Keratinocyte (primary cell): ENCODE measurements at regions not wholly inside any gene's neighbourhood (a gene's known extent, or its start where the extent isn't known, plus 50 kb on each side); places are given as distances from the start of the nearest gene placed in this dataset.

Source experiments
- DNase-seq: peaks from one replicate; pipeline ENCODE4 v3.0.0-alpha.2; 2011; ENCODE audit warnings: low read depth, missing footprints, low spot score
- FAIRE-seq: peaks from 2 replicates; lab custom pipeline; 2011; peaks lifted over from hg19 to GRCh38; lab: Jason Lieb, UNC
- H2AFZ ChIP-seq: 2 replicates; pipeline ENCODE4 v1.6.0; 2012; ENCODE audit warnings: low read length, control low read depth, inconsistent platforms; ENCODE audit not compliant: control insufficient read depth
- H3K27ac ChIP-seq: 2 replicates; pipeline ENCODE4 v1.5.1; 2011; ENCODE audit warnings: low read length; ENCODE audit not compliant: control insufficient read depth, insufficient read depth
- H3K27me3 ChIP-seq: 3 replicates; pipeline ENCODE4 v1.6.0; 2011; ENCODE audit warnings: low read length; ENCODE audit not compliant: control insufficient read depth, insufficient read depth; ENCODE audit errors: extremely low read depth
- H3K36me3 ChIP-seq, 2 experiments: 2 replicates in 1 of 2; 3 replicates in 1 of 2; pipeline ENCODE4 v1.5.1; 2011; ENCODE audit warnings: low read length in 2 of 2, mild to moderate bottlenecking in 1 of 2; ENCODE audit not compliant: control insufficient read depth in 2 of 2, insufficient read depth in 2 of 2; ENCODE audit errors: extremely low read depth in 1 of 2
- H3K4me1 ChIP-seq: 3 replicates; pipeline ENCODE4 v1.5.1; 2011; ENCODE audit warnings: low read length; ENCODE audit not compliant: control insufficient read depth, insufficient read depth; ENCODE audit errors: extremely low read depth
- H3K4me2 ChIP-seq: 3 replicates; pipeline ENCODE4 v1.6.0; 2011; ENCODE audit warnings: low read depth, low read length; ENCODE audit not compliant: control insufficient read depth, insufficient read depth; ENCODE audit errors: extremely low read depth
- H3K4me3 ChIP-seq, 3 experiments: fragments of 200-600 bp in 1 of 3; sonication (generic) in 1 of 3; 2 replicates in 2 of 3; 3 replicates in 1 of 3; pipeline ENCODE4 v1.5.1; 2011 to 2016; ENCODE audit warnings: low read length in 3 of 3, mild to moderate bottlenecking in 3 of 3, control low read depth in 2 of 3, inconsistent platforms in 1 of 3, low read depth in 1 of 3, mixed read lengths in 1 of 3, mixed run types in 1 of 3, moderate library complexity in 1 of 3; ENCODE audit not compliant: control insufficient read depth in 2 of 3, insufficient read depth in 2 of 3; ENCODE audit errors: extremely low read depth in 1 of 3
- H3K79me2 ChIP-seq: 2 replicates; pipeline ENCODE4 v1.6.0; 2012; ENCODE audit warnings: low read length; ENCODE audit not compliant: control insufficient read depth, insufficient read depth
- H3K9ac ChIP-seq: 3 replicates; pipeline ENCODE4 v1.6.0; 2011; ENCODE audit warnings: low read length; ENCODE audit not compliant: control insufficient read depth, insufficient read depth; ENCODE audit errors: extremely low read depth
- H3K9me1 ChIP-seq: 3 replicates; pipeline ENCODE4 v1.6.0; 2011; ENCODE audit warnings: low read length; ENCODE audit not compliant: control insufficient read depth, insufficient read depth; ENCODE audit errors: extremely low read depth
- H3K9me3 ChIP-seq: 2 replicates; pipeline ENCODE4 v1.5.1; 2012; ENCODE audit warnings: low read depth, low read length; ENCODE audit not compliant: control insufficient read depth
- H4K20me1 ChIP-seq: 3 replicates; pipeline ENCODE4 v1.6.0; 2011; ENCODE audit warnings: low read length; ENCODE audit not compliant: control insufficient read depth, insufficient read depth; ENCODE audit errors: extremely low read depth
- EZH2 ChIP-seq: IDR thresholded peaks from one replicate; pipeline ENCODE4 v1.6.1; 2012; ENCODE audit warnings: inconsistent platforms, mild to moderate bottlenecking, low read length, moderate library complexity
- dilution Hi-C: fragments of 300-500 bp; cut with MboI; formaldehyde crosslinking; loops from one replicate; pipeline ENCODE4 v1.7.0; 2020; ENCODE audit warnings: low sequenced_read_pairs; ENCODE audit not compliant: extremely low pct_ligation_motif_present
- TF ChIP-seq, protein P1 (sequence below), 3 experiments: IDR thresholded peaks in 1 of 3; conservative IDR thresholded peaks in 1 of 3; optimal IDR thresholded peaks in 1 of 3; 2 replicates in 2 of 3; 3 replicates in 1 of 3; pipeline versions ENCODE3 to v1.5.1; 2011; ENCODE audit warnings: low read length in 3 of 3, mild to moderate bottlenecking in 3 of 3, moderate library complexity in 2 of 3, control low read depth in 1 of 3, inconsistent platforms in 1 of 3; ENCODE audit not compliant: insufficient read depth in 2 of 3; ENCODE audit errors: extremely low read depth in 1 of 3

DNA sequence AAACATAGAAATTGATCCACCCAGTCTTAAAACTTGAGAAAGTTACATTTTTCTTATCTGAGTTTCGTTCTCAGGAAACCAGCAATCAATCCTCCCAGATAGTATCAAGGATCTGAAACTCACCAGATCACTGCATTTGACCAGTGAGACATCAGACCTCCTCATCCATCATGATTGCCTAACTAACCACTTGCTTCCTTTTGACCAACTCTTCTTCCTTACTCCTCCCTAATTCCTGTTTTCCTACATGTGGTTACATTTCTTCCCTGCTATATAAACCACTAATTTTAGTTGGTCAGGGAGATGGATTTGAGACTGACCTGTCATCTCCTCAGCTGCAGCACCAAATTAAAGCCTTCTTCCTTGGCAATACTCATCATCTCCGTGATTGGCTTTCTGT lies 357.1 kb upstream of the POU3F2 start:
- Histone ChIP-seq H3K4me1 (no peaks in the 10 kb centered on the region), H2AFZ (no peak overlapping the region), H3K4me2 (no peak overlapping the region), H3K36me3 (no peaks in the 10 kb centered on the region), H3K9me1 (no peaks in the 10 kb centered on the region), H3K79me2 (no peaks in the 10 kb centered on the region), H3K4me3 (no peak overlapping the region), H3K9ac (no peak overlapping the region), H4K20me1 (no peaks in the 10 kb centered on the region), H3K27ac (no peak overlapping the region), H3K27me3 (no peaks in the 10 kb centered on the region), H3K9me3 (no peaks in the 10 kb centered on the region)
- DNase-seq, result no peak
- TF ChIP-seq EZH2, result no peak
- TF ChIP-seq, protein P1, sequence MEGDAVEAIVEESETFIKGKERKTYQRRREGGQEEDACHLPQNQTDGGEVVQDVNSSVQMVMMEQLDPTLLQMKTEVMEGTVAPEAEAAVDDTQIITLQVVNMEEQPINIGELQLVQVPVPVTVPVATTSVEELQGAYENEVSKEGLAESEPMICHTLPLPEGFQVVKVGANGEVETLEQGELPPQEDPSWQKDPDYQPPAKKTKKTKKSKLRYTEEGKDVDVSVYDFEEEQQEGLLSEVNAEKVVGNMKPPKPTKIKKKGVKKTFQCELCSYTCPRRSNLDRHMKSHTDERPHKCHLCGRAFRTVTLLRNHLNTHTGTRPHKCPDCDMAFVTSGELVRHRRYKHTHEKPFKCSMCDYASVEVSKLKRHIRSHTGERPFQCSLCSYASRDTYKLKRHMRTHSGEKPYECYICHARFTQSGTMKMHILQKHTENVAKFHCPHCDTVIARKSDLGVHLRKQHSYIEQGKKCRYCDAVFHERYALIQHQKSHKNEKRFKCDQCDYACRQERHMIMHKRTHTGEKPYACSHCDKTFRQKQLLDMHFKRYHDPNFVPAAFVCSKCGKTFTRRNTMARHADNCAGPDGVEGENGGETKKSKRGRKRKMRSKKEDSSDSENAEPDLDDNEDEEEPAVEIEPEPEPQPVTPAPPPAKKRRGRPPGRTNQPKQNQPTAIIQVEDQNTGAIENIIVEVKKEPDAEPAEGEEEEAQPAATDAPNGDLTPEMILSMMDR (optimal IDR thresholded peaks at IDR 0.05 in 1 of 3, IDR thresholded peaks at IDR 0.05 in 1 of 3, conservative IDR thresholded peaks at IDR 0.05 in 1 of 3; ENCODE audit: extremely low read depth in 1 of 3, insufficient read depth in 2 of 3, low read length in 3 of 3), result no peak
- dilution Hi-C loops, result no loop called here
- no peak for FAIRE-seq

DNA sequence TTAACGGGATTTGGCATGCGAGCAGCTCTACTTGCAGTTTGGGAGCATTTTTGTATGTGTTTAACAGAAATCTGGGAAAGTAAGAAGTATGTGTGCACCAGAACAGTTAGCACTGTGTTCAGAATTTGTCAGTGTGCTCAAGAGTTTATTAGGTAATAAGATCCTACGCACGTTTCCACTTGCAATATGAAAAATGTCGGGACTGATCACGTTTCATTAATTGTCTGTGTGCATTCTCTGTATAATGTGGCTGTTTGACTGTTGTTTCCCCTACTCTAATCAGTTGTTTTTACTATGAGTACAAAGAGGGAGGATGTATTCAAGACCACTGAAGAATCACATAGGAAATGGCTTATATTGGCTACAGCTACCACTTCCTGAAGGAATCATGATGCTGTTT lies 349.7 kb upstream of the POU3F2 start:
- Histone ChIP-seq H3K9ac (no peak overlapping the region), H3K9me3 (no peaks in the 10 kb centered on the region), H2AFZ (no peak overlapping the region), H3K79me2 (no peaks in the 10 kb centered on the region), H3K27ac (no peak overlapping the region), H3K4me3 (no peak overlapping the region), H3K27me3 (no peaks in the 10 kb centered on the region), H3K36me3 (no peaks in the 10 kb centered on the region), H3K4me2 (no peak overlapping the region), H4K20me1 (no peaks in the 10 kb centered on the region), H3K4me1 (no peaks in the 10 kb centered on the region), H3K9me1 (no peaks in the 10 kb centered on the region)
- no peak for TF ChIP-seq EZH2
- TF ChIP-seq, protein P1 (optimal IDR thresholded peaks at IDR 0.05 in 1 of 3, IDR thresholded peaks at IDR 0.05 in 1 of 3, conservative IDR thresholded peaks at IDR 0.05 in 1 of 3; ENCODE audit: extremely low read depth in 1 of 3, insufficient read depth in 2 of 3, low read length in 3 of 3), result no peak
- dilution Hi-C loops, result no loop called here
- DNase-seq, result no peak
- no peak for FAIRE-seq
